H1 (cell line): ENCODE measurements at regions not wholly inside any gene's neighbourhood (a gene's known extent, or its start where the extent isn't known, plus 50 kb on each side); places are given as distances from the start of the nearest gene placed in this dataset.

Experiments used
- SP1 ChIP-seq: IDR thresholded peaks from 2 replicates; pipeline ENCODE4 v1.6.1; 2011; ENCODE audit warnings: low read depth, low read length
- TF ChIP-seq, protein P1 (sequence below): fragments of 300-600 bp; sonication (generic); IDR thresholded peaks from 2 replicates; pipeline ENCODE4 v1.7.1; 2012; ENCODE audit warnings: low read length, moderate library complexity, mild to moderate bottlenecking, inconsistent platforms; ENCODE audit not compliant: insufficient replicate concordance

DNA sequence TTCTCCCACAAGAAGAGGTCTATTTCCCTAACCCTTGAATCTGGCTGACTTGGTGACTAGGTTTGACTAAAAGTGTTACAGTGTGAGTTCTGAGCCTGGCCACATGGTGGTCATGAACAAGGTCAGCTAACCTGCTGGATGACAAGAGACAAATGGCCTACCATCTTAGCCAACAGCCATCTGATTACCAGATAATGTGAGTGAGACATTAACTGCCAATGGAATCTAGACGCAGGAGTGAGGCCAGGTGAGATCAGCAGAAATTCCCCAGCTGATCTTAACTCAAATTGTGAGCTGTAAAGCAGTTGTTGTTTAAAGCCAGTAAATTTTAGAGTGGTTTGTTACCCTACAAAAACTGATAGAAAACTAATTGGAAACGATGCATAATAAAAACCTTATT lies 320.0 kb downstream of the BRINP2 start (continued):
- TF ChIP-seq, protein P1, sequence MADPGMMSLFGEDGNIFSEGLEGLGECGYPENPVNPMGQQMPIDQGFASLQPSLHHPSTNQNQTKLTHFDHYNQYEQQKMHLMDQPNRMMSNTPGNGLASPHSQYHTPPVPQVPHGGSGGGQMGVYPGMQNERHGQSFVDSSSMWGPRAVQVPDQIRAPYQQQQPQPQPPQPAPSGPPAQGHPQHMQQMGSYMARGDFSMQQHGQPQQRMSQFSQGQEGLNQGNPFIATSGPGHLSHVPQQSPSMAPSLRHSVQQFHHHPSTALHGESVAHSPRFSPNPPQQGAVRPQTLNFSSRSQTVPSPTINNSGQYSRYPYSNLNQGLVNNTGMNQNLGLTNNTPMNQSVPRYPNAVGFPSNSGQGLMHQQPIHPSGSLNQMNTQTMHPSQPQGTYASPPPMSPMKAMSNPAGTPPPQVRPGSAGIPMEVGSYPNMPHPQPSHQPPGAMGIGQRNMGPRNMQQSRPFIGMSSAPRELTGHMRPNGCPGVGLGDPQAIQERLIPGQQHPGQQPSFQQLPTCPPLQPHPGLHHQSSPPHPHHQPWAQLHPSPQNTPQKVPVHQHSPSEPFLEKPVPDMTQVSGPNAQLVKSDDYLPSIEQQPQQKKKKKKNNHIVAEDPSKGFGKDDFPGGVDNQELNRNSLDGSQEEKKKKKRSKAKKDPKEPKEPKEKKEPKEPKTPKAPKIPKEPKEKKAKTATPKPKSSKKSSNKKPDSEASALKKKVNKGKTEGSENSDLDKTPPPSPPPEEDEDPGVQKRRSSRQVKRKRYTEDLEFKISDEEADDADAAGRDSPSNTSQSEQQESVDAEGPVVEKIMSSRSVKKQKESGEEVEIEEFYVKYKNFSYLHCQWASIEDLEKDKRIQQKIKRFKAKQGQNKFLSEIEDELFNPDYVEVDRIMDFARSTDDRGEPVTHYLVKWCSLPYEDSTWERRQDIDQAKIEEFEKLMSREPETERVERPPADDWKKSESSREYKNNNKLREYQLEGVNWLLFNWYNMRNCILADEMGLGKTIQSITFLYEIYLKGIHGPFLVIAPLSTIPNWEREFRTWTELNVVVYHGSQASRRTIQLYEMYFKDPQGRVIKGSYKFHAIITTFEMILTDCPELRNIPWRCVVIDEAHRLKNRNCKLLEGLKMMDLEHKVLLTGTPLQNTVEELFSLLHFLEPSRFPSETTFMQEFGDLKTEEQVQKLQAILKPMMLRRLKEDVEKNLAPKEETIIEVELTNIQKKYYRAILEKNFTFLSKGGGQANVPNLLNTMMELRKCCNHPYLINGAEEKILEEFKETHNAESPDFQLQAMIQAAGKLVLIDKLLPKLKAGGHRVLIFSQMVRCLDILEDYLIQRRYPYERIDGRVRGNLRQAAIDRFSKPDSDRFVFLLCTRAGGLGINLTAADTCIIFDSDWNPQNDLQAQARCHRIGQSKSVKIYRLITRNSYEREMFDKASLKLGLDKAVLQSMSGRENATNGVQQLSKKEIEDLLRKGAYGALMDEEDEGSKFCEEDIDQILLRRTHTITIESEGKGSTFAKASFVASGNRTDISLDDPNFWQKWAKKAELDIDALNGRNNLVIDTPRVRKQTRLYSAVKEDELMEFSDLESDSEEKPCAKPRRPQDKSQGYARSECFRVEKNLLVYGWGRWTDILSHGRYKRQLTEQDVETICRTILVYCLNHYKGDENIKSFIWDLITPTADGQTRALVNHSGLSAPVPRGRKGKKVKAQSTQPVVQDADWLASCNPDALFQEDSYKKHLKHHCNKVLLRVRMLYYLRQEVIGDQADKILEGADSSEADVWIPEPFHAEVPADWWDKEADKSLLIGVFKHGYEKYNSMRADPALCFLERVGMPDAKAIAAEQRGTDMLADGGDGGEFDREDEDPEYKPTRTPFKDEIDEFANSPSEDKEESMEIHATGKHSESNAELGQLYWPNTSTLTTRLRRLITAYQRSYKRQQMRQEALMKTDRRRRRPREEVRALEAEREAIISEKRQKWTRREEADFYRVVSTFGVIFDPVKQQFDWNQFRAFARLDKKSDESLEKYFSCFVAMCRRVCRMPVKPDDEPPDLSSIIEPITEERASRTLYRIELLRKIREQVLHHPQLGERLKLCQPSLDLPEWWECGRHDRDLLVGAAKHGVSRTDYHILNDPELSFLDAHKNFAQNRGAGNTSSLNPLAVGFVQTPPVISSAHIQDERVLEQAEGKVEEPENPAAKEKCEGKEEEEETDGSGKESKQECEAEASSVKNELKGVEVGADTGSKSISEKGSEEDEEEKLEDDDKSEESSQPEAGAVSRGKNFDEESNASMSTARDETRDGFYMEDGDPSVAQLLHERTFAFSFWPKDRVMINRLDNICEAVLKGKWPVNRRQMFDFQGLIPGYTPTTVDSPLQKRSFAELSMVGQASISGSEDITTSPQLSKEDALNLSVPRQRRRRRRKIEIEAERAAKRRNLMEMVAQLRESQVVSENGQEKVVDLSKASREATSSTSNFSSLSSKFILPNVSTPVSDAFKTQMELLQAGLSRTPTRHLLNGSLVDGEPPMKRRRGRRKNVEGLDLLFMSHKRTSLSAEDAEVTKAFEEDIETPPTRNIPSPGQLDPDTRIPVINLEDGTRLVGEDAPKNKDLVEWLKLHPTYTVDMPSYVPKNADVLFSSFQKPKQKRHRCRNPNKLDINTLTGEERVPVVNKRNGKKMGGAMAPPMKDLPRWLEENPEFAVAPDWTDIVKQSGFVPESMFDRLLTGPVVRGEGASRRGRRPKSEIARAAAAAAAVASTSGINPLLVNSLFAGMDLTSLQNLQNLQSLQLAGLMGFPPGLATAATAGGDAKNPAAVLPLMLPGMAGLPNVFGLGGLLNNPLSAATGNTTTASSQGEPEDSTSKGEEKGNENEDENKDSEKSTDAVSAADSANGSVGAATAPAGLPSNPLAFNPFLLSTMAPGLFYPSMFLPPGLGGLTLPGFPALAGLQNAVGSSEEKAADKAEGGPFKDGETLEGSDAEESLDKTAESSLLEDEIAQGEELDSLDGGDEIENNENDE: no peak
- no peak for TF ChIP-seq SP1
